PC-3 (cell line): ENCODE measurements at regions not wholly inside any gene's neighbourhood (a gene's known extent, or its start where the extent isn't known, plus 50 kb on each side); places are given as distances from the start of the nearest gene placed in this dataset.

Experiments
- ATAC-seq: fragments of 200-7000 bp; cut with Tn5 transposase; 2 replicates; pipeline ENCODE4 v1.9.1; 2020; ENCODE audit warnings: mild to moderate bottlenecking, moderate library complexity
- BruUV-seq: library from RNA; stranded (reverse); fragments of 400-500 nt; replicated peaks from 2 replicates; lab custom pipeline; 2021; lab: Mats Ljungman, UMichigan
- CTCF ChIA-PET: fragments of 300-600 bp; sonication (Branson Sonifier 250); formaldehyde crosslinking; loops from one replicate; lab custom pipeline; 2022; ENCODE audit warnings: antibody characterized with exemption; lab: Charles Lee
- POLR2A ChIA-PET: fragments of 300-600 bp; sonication (Branson Sonifier 250); formaldehyde crosslinking; loops from one replicate; lab custom pipeline; 2022; ENCODE audit warnings: antibody characterized with exemption; ENCODE audit not compliant: unreplicated experiment; lab: Charles Lee
- DNase-seq: peaks from one replicate; pipeline ENCODE4 v3.0.0-alpha.2; 2015
- H2AFZ ChIP-seq: fragments of 300-600 bp; sonication (generic); 2 replicates; pipeline ENCODE4 v1.6.0; 2016; ENCODE audit warnings: antibody characterized with exemption, low read length
- H3F3A ChIP-seq: fragments of 300-600 bp; sonication (generic); one replicate; pipeline ENCODE4 v1.6.0; 2017; ENCODE audit warnings: antibody characterized with exemption, low read length, control low read depth, mild to moderate bottlenecking; ENCODE audit not compliant: unreplicated experiment
- H3K27ac ChIP-seq: fragments of 300-600 bp; sonication (generic); 2 replicates; pipeline ENCODE4 v1.5.1; 2016; ENCODE audit warnings: mild to moderate bottlenecking, low read length
- H3K27me3 ChIP-seq: fragments of 300-600 bp; sonication (generic); 2 replicates; pipeline ENCODE4 v1.6.1; 2016; ENCODE audit warnings: low read length, mixed read lengths
- H3K36me3 ChIP-seq: fragments of 300-600 bp; sonication (generic); 2 replicates; pipeline ENCODE4 v1.6.1; 2016; ENCODE audit warnings: low read depth, mixed run types, low read length, mixed read lengths
- H3K4me1 ChIP-seq: fragments of 300-600 bp; sonication (generic); 2 replicates; pipeline ENCODE4 v1.5.1; 2016; ENCODE audit warnings: low read length; ENCODE audit not compliant: insufficient read depth
- H3K4me2 ChIP-seq: fragments of 300-600 bp; sonication (generic); 2 replicates; pipeline ENCODE4 v1.6.0; 2016; ENCODE audit warnings: low read length
- H3K4me3 ChIP-seq: fragments of 300-600 bp; sonication (generic); 2 replicates; pipeline ENCODE4 v1.5.1; 2016; ENCODE audit warnings: mild to moderate bottlenecking, low read length, mixed read lengths
- H3K79me2 ChIP-seq: fragments of 300-600 bp; sonication (generic); 2 replicates; pipeline ENCODE4 v1.6.1; 2017; ENCODE audit warnings: low read length, mixed read lengths
- H3K9ac ChIP-seq: fragments of 300-600 bp; sonication (generic); 2 replicates; pipeline ENCODE4 v1.6.0; 2016; ENCODE audit warnings: mild to moderate bottlenecking, low read length
- H3K9me2 ChIP-seq: fragments of 300-600 bp; sonication (generic); replicated peaks from 2 replicates; pipeline ENCODE4 v1.6.1; 2016; ENCODE audit warnings: mixed run types, low read length, mixed read lengths
- H3K9me3 ChIP-seq: fragments of 300-600 bp; sonication (generic); 2 replicates; pipeline ENCODE4 v1.6.1; 2016; ENCODE audit warnings: low read length, mixed read lengths
- H4K20me1 ChIP-seq: fragments of 300-600 bp; sonication (generic); 2 replicates; pipeline ENCODE4 v1.6.1; 2016; ENCODE audit warnings: low read length, mixed read lengths
- EZH2 ChIP-seq: fragments of 300-600 bp; sonication (generic); IDR thresholded peaks from one replicate; pipeline ENCODE4 v1.6.1; 2017; ENCODE audit warnings: antibody characterized with exemption, mild to moderate bottlenecking, low read length; ENCODE audit not compliant: unreplicated experiment
- EZH2phosphoT487 ChIP-seq: fragments of 300-600 bp; sonication (generic); IDR thresholded peaks from 2 replicates; pipeline ENCODE4 v1.6.1; 2018; ENCODE audit warnings: mild to moderate bottlenecking, antibody characterized with exemption, low read length, borderline replicate concordance
- intact Hi-C: fragments of 100-400 bp; cut with micrococcal nuclease; formaldehyde crosslinking; loops from 2 replicates; pipeline ENCODE4 v1.9.0; 2023
- TF ChIP-seq, protein P1 (sequence below): fragments of 300-600 bp; sonication (generic); conservative IDR thresholded peaks from 2 replicates; pipeline ENCODE4 v1.5.1; 2017; ENCODE audit warnings: antibody characterized with exemption, low read depth, mild to moderate bottlenecking, low read length

DNA sequence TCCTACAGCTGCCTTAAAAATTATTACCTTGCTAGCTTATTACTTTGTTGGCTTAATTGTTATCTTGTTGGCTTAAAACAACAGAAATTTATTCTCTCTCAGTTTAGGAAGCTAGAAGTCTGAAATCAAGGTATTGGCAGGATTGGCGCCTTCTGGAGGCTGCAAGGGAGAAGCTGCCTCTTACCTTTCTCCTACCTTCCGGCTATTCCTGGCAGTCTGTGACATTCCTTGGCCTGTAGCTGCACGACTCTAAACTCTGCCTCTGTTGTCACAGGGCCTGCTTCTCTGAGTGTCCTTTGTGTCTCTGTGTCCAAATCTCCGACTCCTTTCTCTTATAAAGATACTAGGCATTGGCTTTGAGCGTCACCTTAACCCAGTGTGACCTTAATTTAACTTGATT lies 579.9 kb upstream of the B3GALT2 start:
- no peak for DNase-seq
- intact Hi-C loops: no loop called here
- POLR2A ChIA-PET: no interaction called here
- H4K20me1 ChIP-seq: no peaks in the 10 kb centered on the region
- CTCF ChIA-PET: no interaction called here
- no TSS peak for BruUV-seq
- no peaks in the 10 kb centered on the region for H3F3A ChIP-seq
- no peaks in the 10 kb centered on the region for H3K79me2 ChIP-seq
- no peaks in the 10 kb centered on the region for H3K36me3 ChIP-seq
- no peak for ATAC-seq
- 0 out of 2 replicates have a peak, but pooled peaks cover 4% of the 10 kb centered on the region for H3K4me1 ChIP-seq
- no peak overlapping the region for H3K9ac ChIP-seq
- TF ChIP-seq EZH2phosphoT487: no peak
- TF ChIP-seq EZH2: no peak
- TF ChIP-seq, protein P1, sequence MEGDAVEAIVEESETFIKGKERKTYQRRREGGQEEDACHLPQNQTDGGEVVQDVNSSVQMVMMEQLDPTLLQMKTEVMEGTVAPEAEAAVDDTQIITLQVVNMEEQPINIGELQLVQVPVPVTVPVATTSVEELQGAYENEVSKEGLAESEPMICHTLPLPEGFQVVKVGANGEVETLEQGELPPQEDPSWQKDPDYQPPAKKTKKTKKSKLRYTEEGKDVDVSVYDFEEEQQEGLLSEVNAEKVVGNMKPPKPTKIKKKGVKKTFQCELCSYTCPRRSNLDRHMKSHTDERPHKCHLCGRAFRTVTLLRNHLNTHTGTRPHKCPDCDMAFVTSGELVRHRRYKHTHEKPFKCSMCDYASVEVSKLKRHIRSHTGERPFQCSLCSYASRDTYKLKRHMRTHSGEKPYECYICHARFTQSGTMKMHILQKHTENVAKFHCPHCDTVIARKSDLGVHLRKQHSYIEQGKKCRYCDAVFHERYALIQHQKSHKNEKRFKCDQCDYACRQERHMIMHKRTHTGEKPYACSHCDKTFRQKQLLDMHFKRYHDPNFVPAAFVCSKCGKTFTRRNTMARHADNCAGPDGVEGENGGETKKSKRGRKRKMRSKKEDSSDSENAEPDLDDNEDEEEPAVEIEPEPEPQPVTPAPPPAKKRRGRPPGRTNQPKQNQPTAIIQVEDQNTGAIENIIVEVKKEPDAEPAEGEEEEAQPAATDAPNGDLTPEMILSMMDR: no peak
- H3K27ac ChIP-seq: no peak overlapping the region
- no peak overlapping the region for H3K4me2 ChIP-seq
- no peaks in the 10 kb centered on the region for H3K27me3 ChIP-seq
- H3K9me3 ChIP-seq: no peaks in the 10 kb centered on the region
- H3K9me2 ChIP-seq: no peaks in the 10 kb centered on the region
- no peak overlapping the region for H2AFZ ChIP-seq
- no peak overlapping the region for H3K4me3 ChIP-seq

- DNase-seq (peak; percentile 41), ATAC-seq (peak; percentile 63)
- H3K9me3 ChIP-seq: no peaks in the 10 kb centered on the region
- no peak overlapping the region for H3K4me2 ChIP-seq
- POLR2A ChIA-PET: no interaction called here
- no peak overlapping the region for H3K4me3 ChIP-seq
- no peak for TF ChIP-seq EZH2phosphoT487
- TF ChIP-seq, protein P1: no peak
- TF ChIP-seq EZH2: no peak
- no peaks in the 10 kb centered on the region for H3K9me2 ChIP-seq
- no TSS peak for BruUV-seq
- H3F3A ChIP-seq: no peaks in the 10 kb centered on the region
- CTCF ChIA-PET: interaction anchor here (0.6 kb wide), 1 partner anchor 470 kb away, joined by 5 read pairs; no protein-coding TSS in a partner anchor
- no peaks in the 10 kb centered on the region for H3K36me3 ChIP-seq
- 0 out of 2 replicates have a peak, but pooled peaks cover 4% of the 10 kb centered on the region for H3K4me1 ChIP-seq
- H3K79me2 ChIP-seq: no peaks in the 10 kb centered on the region
- H2AFZ ChIP-seq: no peak overlapping the region
- intact Hi-C loops: no loop called here
- no peak overlapping the region for H3K27ac ChIP-seq
- H4K20me1 ChIP-seq: no peaks in the 10 kb centered on the region
- no peak overlapping the region for H3K9ac ChIP-seq
- H3K27me3 ChIP-seq: no peaks in the 10 kb centered on the region
Observed at GRCh38 chr1:193763266-193763665, 576.9 kb upstream of the B3GALT2 start.

GRCh38 chr1:193762236-193762635 lies 575.8 kb upstream of the B3GALT2 start:
- Histone ChIP-seq H2AFZ (no peak overlapping the region), H3K27ac (no peak overlapping the region), H3K4me2 (no peak overlapping the region), H4K20me1 (no peaks in the 10 kb centered on the region), H3K9me3 (no peaks in the 10 kb centered on the region), H3K4me1 (0 out of 2 replicates have a peak, but pooled peaks cover 4% of the 10 kb centered on the region), H3K4me3 (no peak overlapping the region), H3K9ac (no peak overlapping the region), H3K27me3 (no peaks in the 10 kb centered on the region), H3K9me2 (no peaks in the 10 kb centered on the region), H3K79me2 (no peaks in the 10 kb centered on the region), H3K36me3 (no peaks in the 10 kb centered on the region), H3F3A (no peaks in the 10 kb centered on the region)
- no peak for ATAC-seq
- intact Hi-C loops: no loop called here
- ChIA-PET CTCF (no interaction called here), POLR2A (no interaction called here)
- BruUV-seq: no TSS peak
- no peak for TF ChIP-seq EZH2phosphoT487
- TF ChIP-seq, protein P1: no peak
- no peak for TF ChIP-seq EZH2
- no peak for DNase-seq
